T-cell (primary cell): ENCODE measurements at regions not wholly inside any gene's neighbourhood (a gene's known extent, or its start where the extent isn't known, plus 50 kb on each side); places are given as distances from the start of the nearest gene placed in this dataset.

Source experiments
- ATAC-seq, 4 experiments: fragments of 200-7000 bp in 3 of 4; fragments of 150-1000 bp in 1 of 4; cut with Tn5 transposase; replicated peaks in 1 of 4; 1 replicate in 3 of 4; 2 replicates in 1 of 4; pipeline ENCODE4 v1.10.0; 2021; ENCODE audit warnings: moderate library complexity in 3 of 4, mild to moderate bottlenecking in 2 of 4, moderate number of reproducible peaks in 1 of 4
- CTCF ChIA-PET, 2 donors: fragments of 300-600 bp; sonication (Branson Sonifier 250); formaldehyde crosslinking; loops; one replicate each; lab custom pipeline; 2022; ENCODE audit warnings: antibody characterized with exemption in 2 of 2; lab: Charles Lee
- POLR2A ChIA-PET, 2 donors: fragments of 300-600 bp; sonication (Branson Sonifier 250); formaldehyde crosslinking; loops; one replicate each; lab custom pipeline; 2022; ENCODE audit warnings: antibody characterized with exemption in 2 of 2; lab: Charles Lee
- DNase-seq, 35 experiments: peaks; one replicate each; pipeline versions ENCODE4 v3.0.0 to v3.0.0-alpha.2; 2013 to 2023
- H3K27ac ChIP-seq: one replicate; pipeline ENCODE4 v1.5.1; 2013; ENCODE audit warnings: low read length
- H3K27me3 ChIP-seq, 2 experiments: replicated peaks in 1 of 2; 1 replicate in 1 of 2; 2 replicates in 1 of 2; pipeline versions ENCODE4 v1.6.1 to v1.7.0; 2013; ENCODE audit warnings: low read length in 1 of 2, mixed read lengths in 1 of 2; ENCODE audit not compliant: control insufficient read depth in 2 of 2, insufficient read depth in 2 of 2; ENCODE audit errors: extremely low read depth in 1 of 2
- H3K36me3 ChIP-seq, 2 donors: 1 replicate in 1 of 2; 2 replicates in 1 of 2; pipeline versions ENCODE4 v1.6.1 to v1.7.0; 2013; ENCODE audit warnings: low read length in 1 of 2; ENCODE audit not compliant: control insufficient read depth in 2 of 2, insufficient read depth in 1 of 2; ENCODE audit errors: extremely low read depth in 1 of 2
- H3K4me1 ChIP-seq, 2 experiments: 1 replicate in 1 of 2; 2 replicates in 1 of 2; pipeline versions ENCODE4 v1.6.1 to v1.7.0; 2013; ENCODE audit warnings: low read length in 2 of 2, mixed read lengths in 1 of 2; ENCODE audit not compliant: insufficient read depth in 2 of 2, control insufficient read depth in 1 of 2; ENCODE audit errors: extremely low read depth in 1 of 2
- H3K4me3 ChIP-seq, 2 donors: 1 replicate in 1 of 2; 2 replicates in 1 of 2; pipeline versions ENCODE4 v1.5.1 to v1.7.0; 2013; ENCODE audit warnings: mild to moderate bottlenecking in 2 of 2, low read length in 1 of 2, moderate library complexity in 1 of 2; ENCODE audit not compliant: control insufficient read depth in 1 of 2; ENCODE audit errors: extremely low read depth in 1 of 2
- H3K9me3 ChIP-seq: 2 replicates; pipeline ENCODE4 v1.7.0; 2013
- H3K27ac Mint-ChIP-seq, 2 donors: one replicate each; pipeline ENCODE4 v1.8.0; 2020 to 2021; ENCODE audit warnings: mild to moderate bottlenecking in 2 of 2, mixed read lengths in 2 of 2
- H3K27me3 Mint-ChIP-seq, 2 donors: one replicate each; pipeline ENCODE4 v1.8.0; 2021 to 2022; ENCODE audit warnings: mixed read lengths in 2 of 2
- H3K36me3 Mint-ChIP-seq: one replicate; pipeline ENCODE4 v1.8.0; 2021; ENCODE audit warnings: mixed read lengths
- H3K4me1 Mint-ChIP-seq, 3 donors: one replicate each; pipeline ENCODE4 v1.8.0; 2020 to 2022; ENCODE audit warnings: mixed read lengths in 3 of 3, mild to moderate bottlenecking in 1 of 3
- H3K4me3 Mint-ChIP-seq, 3 donors: one replicate each; pipeline ENCODE4 v1.8.0; 2020 to 2022; ENCODE audit warnings: mild to moderate bottlenecking in 3 of 3, mixed read lengths in 3 of 3, moderate library complexity in 3 of 3
- H3K9me3 Mint-ChIP-seq, 3 donors: one replicate each; pipeline ENCODE4 v1.8.0; 2020 to 2022; ENCODE audit warnings: mixed read lengths in 3 of 3
- WGBS: methylation state at CpG from one replicate; pipeline ENCODE4 v1.1.5; 2013; ENCODE audit warnings: missing lambda C conversion rate; ENCODE audit not compliant: insufficient coverage; 5-methylcytosine and 5-hydroxymethylcytosine counted together

DNA sequence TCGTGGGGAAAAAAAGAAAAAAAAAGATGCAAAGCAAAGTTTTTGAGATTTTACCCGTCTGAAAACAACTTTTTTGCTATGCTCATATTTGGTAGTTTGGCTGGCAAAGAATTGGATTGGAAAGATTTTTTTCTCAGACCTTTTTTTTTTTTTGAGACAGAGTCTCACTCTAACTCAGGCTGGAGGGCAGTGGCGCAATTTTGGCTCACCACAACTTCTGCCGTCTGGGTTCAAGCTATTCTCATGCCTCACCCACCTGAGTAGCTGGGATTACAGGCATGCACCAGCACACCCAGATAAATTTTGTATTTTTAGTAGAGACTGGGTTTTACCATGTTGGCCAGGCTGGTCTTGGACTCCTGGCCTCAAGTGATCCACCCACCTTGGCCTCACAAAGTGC is 56.3 kb upstream of the TANC1 start:
- H3K4me3 Mint-ChIP-seq = no peak overlapping the region
- H3K27me3 Mint-ChIP-seq = peaks cover 4 to 5% of the 10 kb centered on the region in 2 donors
- 86% methylated on average over 1 of the region's 4 CpGs for WGBS
- DNase-seq (no peak), ATAC-seq (no peak)
- no peaks in the 10 kb centered on the region for H3K9me3 Mint-ChIP-seq
- CTCF ChIA-PET = interaction anchor here in 1 of 2 donors (0.7 kb wide), 1 partner anchor 206 kb away, joined by 3 read pairs; no protein-coding TSS in a partner anchor
- Histone ChIP-seq H3K36me3 (no peaks in the 10 kb centered on the region), H3K27ac (no peak overlapping the region), H3K27me3 (no peaks in the 10 kb centered on the region), H3K4me3 (no peak overlapping the region), H3K4me1 (no peaks in the 10 kb centered on the region), H3K9me3 (no peaks in the 10 kb centered on the region)
- H3K36me3 Mint-ChIP-seq = no peaks in the 10 kb centered on the region
- POLR2A ChIA-PET = no interaction called here
- no peak overlapping the region for H3K27ac Mint-ChIP-seq
- H3K4me1 Mint-ChIP-seq = no peaks in the 10 kb centered on the region

DNA sequence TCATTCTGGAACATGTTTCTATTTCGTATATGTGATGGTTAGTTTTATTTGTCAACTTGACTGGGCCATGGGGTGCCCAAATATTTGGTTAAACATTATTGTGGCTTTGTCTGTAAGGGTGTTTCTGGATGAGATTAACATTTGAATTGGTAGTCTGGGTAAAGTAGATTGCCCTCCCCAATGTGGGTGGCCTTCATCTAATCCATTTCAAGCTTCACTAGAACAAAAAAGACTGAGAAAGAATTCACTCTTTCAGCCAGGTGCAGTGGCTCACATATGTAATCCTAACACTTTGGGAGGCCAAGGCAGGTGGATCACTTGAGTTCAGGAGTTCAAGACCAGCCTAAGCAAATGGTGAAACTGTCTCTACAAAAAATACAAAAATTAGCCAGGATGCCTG is 55.7 kb upstream of the TANC1 start:
- H3K27me3 Mint-ChIP-seq = peaks cover 4 to 5% of the 10 kb centered on the region in 2 donors
- H3K4me3 ChIP-seq = no peak overlapping the region
- POLR2A ChIA-PET = no interaction called here
- H3K27ac Mint-ChIP-seq = no peak overlapping the region
- no peaks in the 10 kb centered on the region for H3K36me3 Mint-ChIP-seq
- DNase-seq (no peak), ATAC-seq (no peak)
- H3K27ac ChIP-seq = no peak overlapping the region
- no peaks in the 10 kb centered on the region for H3K36me3 ChIP-seq
- H3K9me3 ChIP-seq = no peaks in the 10 kb centered on the region
- H3K9me3 Mint-ChIP-seq = no peaks in the 10 kb centered on the region
- CTCF ChIA-PET = no interaction called here
- H3K4me1 Mint-ChIP-seq = no peaks in the 10 kb centered on the region
- H3K27me3 ChIP-seq = no peaks in the 10 kb centered on the region
- no CpG with 5 or more reads among the region's 1 CpG for WGBS
- no peaks in the 10 kb centered on the region for H3K4me1 ChIP-seq
- no peak overlapping the region for H3K4me3 Mint-ChIP-seq

DNA sequence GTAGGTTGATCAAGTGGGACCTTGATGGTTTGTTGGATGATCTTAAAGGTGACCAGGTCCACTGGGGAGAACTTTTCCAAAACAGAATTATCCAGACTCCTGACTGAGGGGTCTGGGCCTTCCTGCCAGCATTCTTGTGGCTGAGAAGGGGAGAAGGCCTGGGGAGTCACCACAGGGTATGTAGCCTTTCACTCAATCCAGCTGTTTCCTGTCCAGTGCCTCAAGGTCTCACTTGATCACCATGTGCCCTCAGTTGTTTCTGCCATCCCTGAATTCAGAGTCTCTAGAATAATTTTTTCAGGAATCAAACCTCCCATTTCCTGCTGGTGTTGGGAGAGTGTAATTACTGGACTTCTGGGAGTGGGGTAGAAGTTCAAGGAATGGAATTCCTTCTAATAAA is 54.4 kb upstream of the TANC1 start:
- no peak for ATAC-seq
- Histone ChIP-seq H3K27ac (no peak overlapping the region), H3K36me3 (no peaks in the 10 kb centered on the region), H3K27me3 (no peaks in the 10 kb centered on the region), H3K9me3 (no peaks in the 10 kb centered on the region), H3K4me3 (no peak overlapping the region), H3K4me1 (no peaks in the 10 kb centered on the region)
- no peak for DNase-seq
- ChIA-PET POLR2A (interaction anchor here in 1 of 2 donors (0.6 kb wide), 1 partner anchor 20 kb away, joined by 4 read pairs; no protein-coding TSS in a partner anchor), CTCF (no interaction called here)
- Mint-ChIP-seq H3K4me1 (no peaks in the 10 kb centered on the region), H3K4me3 (no peak overlapping the region), H3K27me3 (peaks cover 4 to 5% of the 10 kb centered on the region in 2 donors), H3K9me3 (no peaks in the 10 kb centered on the region), H3K27ac (no peak overlapping the region), H3K36me3 (no peaks in the 10 kb centered on the region)

DNA sequence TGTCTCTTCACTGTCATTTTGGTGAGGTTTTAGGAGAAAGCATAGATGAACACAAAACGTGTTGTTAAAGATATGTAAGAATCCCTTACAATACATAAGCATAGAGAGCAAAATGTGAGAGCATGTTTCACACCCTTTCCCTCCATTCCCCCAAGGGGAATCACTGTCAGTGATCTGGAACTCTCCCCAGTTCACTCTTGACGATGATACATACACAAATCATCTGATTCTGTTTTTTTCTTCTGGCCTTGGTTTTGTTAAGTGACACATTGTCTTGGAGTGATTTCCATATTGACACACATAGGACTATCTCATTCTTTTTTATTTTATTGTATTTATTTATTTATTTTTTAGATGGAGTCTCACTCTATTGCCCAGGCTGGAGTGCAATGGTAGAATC is 53.7 kb upstream of the TANC1 start:
- H3K36me3 ChIP-seq = no peaks in the 10 kb centered on the region
- no peaks in the 10 kb centered on the region for H3K9me3 ChIP-seq
- no peak overlapping the region for H3K27ac Mint-ChIP-seq
- no peak overlapping the region for H3K4me3 Mint-ChIP-seq
- H3K9me3 Mint-ChIP-seq = no peaks in the 10 kb centered on the region
- WGBS = no CpG with 5 or more reads among the region's 2 CpGs
- H3K27me3 Mint-ChIP-seq = peaks cover 4 to 5% of the 10 kb centered on the region in 2 donors
- no peak overlapping the region for H3K4me3 ChIP-seq
- ATAC-seq (no peak), DNase-seq (no peak)
- CTCF ChIA-PET = no interaction called here
- no peaks in the 10 kb centered on the region for H3K36me3 Mint-ChIP-seq
- H3K27me3 ChIP-seq = no peaks in the 10 kb centered on the region
- H3K4me1 Mint-ChIP-seq = no peaks in the 10 kb centered on the region
- H3K27ac ChIP-seq = no peak overlapping the region
- POLR2A ChIA-PET = interaction anchor here in 1 of 2 donors (0.7 kb wide), 1 partner anchor 370 kb away, joined by 3 read pairs; no protein-coding TSS in a partner anchor
- no peaks in the 10 kb centered on the region for H3K4me1 ChIP-seq

DNA sequence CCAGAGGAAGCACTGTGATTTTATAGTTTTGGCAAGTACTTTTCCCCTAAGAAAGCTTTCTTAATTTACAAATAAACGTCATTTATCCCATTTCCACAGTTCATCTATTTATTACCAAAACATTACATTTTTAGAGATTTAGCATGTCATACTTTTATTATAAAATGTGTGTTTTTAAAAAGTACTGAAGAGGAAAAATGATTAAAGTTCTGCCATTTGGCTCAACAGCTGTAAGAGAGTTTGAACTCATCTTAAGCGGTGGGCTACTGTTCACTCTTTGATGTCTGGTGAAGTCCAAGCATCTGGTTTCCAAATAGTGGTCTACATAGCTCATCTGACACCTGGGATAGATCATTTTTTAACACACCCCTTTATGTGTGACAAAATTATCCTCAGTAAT is 51.3 kb upstream of the TANC1 start:
- Mint-ChIP-seq H3K27me3 (peaks cover 4 to 5% of the 10 kb centered on the region in 2 donors), H3K27ac (no peak overlapping the region), H3K36me3 (no peaks in the 10 kb centered on the region), H3K9me3 (no peaks in the 10 kb centered on the region), H3K4me1 (no peaks in the 10 kb centered on the region), H3K4me3 (no peak overlapping the region)
- ATAC-seq = no peak
- no CpG with 5 or more reads among the region's 2 CpGs for WGBS
- Histone ChIP-seq H3K27ac (no peak overlapping the region), H3K4me1 (no peaks in the 10 kb centered on the region), H3K27me3 (peaks cover 0 to 7% of the 10 kb centered on the region in 2 experiments), H3K9me3 (no peaks in the 10 kb centered on the region), H3K4me3 (no peak overlapping the region), H3K36me3 (no peaks in the 10 kb centered on the region)
- ChIA-PET CTCF (interaction anchor here in 1 of 2 donors (0.6 kb wide), 1 partner anchor 21 kb away, joined by 3 read pairs; no protein-coding TSS in a partner anchor), POLR2A (no interaction called here)
- DNase-seq = no peak

DNA sequence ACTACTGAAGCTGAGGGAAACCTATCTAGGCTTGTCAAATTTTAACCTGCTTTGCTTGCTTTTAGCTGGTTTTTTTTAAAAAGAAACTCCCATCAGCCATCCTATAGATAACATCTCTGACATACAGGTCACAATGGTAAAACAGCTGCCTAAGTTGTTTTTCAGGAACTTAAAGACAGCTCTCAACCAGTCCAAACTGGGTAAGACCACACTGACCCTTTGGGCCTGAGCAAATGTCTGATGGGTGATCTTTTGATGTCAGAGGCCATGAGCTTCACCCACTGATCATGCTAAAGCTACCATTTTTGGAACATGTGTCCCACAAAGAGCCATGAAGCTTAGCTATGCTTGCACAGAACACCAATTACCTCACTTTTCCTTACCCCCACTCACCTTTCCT is 50.0 kb upstream of the TANC1 start:
- CTCF ChIA-PET = interaction anchor here in 1 of 2 donors (0.5 to 0.6 kb wide), 2 partner anchors 36 to 434 kb away, joined by 3 to 4 read pairs; no protein-coding TSS in a partner anchor
- Mint-ChIP-seq H3K4me3 (no peak overlapping the region), H3K27me3 (peaks cover 4 to 5% of the 10 kb centered on the region in 2 donors), H3K4me1 (no peaks in the 10 kb centered on the region), H3K27ac (no peak overlapping the region), H3K36me3 (no peaks in the 10 kb centered on the region), H3K9me3 (no peaks in the 10 kb centered on the region)
- DNase-seq (no peak), ATAC-seq (no peak)
- Histone ChIP-seq H3K4me3 (no peak overlapping the region), H3K27ac (no peak overlapping the region), H3K27me3 (peaks cover 0 to 9% of the 10 kb centered on the region in 2 experiments), H3K36me3 (no peaks in the 10 kb centered on the region), H3K4me1 (no peaks in the 10 kb centered on the region), H3K9me3 (no peaks in the 10 kb centered on the region)
- POLR2A ChIA-PET = interaction anchor here in 1 of 2 donors (0.6 kb wide), 1 partner anchor 815 kb away, joined by 4 read pairs; no protein-coding TSS in a partner anchor
